ENCODE measurements at regions not wholly inside any gene's neighbourhood (a gene's known extent, or its start where the extent isn't known, plus 50 kb on each side); places are given as distances from the start of the nearest gene placed in this dataset.
"Not testable (repeated sequence)": the region's sequence is repeated elsewhere in the genome, so short reads cannot be mapped to it uniquely, and the experiment has no call there.

- no peak for DNase-seq
These were observed 1120.0 kb upstream of the CDH10 start for GRCh38 chr5:25764733-25765132.

DNA sequence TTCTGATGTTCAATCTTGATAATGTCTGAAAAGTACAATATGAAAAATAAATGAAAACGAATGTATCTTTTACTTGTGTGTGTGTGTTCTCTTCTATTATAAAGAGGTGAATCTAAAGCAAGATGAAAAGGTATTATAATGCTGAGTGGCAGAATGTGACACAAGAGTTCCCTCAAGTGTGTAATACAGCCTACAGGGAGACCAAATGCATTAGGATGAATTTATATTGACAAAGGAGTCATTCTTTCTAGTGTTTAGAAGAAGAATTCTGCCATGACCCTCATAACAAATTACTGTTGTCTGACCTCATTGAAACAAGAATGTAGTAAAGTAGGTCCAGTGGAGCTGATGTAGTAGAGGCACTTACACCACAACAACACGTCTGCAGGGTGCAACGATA lies 1119.0 kb upstream of the CDH10 start:
- no peak for DNase-seq

DNA sequence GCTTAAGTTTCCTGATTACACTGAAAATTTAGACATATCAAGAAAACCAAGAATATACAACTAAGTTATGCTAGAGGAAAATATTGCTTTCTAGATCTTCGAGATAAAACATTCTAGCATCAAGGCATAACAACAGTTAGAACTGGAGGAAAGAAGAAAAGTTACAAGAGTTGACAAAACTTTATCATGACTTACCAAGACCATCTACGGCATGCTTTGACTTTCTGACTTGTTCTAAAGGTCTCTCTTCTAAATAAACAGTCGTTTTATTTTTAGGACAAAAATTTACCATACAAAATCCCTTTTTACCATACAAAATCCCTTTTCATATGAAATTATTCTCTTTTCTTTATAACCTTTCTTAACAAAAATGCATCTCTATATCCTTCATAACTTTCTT lies 1110.1 kb upstream of the CDH10 start:
- DNase-seq: no peak

- no peak for DNase-seq
These were observed 1100.1 kb upstream of the CDH10 start for GRCh38 chr5:25744908-25745307.

GRCh38 chr5:25716680-25717079 lies 1071.9 kb upstream of the CDH10 start:
- no peak for DNase-seq

DNA sequence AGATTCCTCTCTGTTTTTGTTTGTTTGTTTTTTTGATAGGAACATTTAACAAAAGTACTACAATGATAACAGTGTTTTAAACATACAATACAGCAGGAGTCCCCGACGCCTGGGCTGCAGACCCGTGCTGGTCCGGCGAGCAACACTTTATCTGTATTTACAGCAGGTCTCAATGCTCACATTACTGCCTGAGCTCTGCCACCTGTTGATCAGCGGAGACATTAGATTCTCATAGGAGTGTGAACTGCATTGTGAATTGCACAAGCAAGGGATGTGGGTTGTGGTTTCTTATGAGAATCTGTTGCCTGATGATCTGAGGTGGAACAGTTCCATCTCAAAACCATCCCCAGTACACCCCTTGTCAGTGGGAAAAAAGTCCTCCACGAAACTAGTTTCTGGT lies 1068.5 kb upstream of the CDH10 start:
- DNase-seq: no peak

DNA sequence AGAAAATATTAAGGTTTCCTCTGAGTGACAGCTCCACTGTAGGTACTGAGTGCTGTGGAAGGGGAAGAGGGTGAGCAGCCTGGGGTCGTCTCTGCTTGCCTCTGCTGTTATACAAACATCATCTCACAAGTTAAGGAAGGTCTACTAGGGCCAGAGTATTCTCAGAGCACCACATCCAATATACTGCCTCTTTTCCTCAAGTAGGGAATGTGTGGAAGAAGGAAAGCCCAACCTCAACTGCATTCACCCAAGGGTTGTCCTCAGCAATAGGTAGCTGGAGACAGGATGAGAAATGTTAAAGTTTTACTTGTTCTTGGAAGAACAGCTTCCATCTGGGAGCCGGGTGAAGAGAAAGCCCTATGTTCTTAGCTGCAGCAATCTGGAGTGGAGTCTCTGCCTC lies 1062.3 kb upstream of the CDH10 start:
- DNase-seq: no peak

DNA sequence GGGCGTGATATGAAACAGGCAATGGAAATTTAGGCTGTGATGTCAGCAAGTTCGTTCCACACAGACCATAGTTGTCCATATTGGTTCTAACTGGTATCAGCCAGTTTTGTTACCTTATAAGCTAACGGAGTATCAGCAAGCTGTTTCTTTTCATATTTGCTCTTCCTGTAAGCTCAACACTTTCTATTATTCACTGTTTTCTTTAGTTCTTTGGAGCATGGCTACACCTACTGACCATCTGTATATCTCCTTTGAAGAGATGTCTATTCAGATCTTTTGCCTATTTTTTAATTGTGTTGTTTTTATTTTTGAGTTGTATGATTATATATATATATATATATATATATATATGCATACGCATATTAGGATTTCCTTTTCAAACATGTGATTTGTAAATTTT lies 1057.2 kb upstream of the CDH10 start:
- no peak for DNase-seq

DNA sequence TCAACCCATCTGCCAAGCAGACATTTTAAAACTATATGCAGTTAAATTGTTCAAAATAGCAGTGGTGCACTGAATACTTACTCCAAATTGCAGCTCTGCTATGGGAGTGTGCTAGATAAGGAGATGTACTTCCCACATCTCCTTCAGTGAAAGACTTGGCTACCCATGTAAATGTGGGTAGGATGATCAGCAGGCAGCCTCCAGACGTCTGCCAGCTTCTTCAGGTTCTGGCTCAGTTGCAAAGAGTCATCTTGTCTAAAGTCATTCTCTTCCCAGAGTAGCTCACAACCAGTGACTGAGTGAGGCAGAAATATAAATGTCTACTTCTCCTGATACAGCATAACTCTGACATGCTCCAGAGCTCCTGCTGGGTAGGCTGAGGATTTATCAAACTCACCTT lies 1050.0 kb upstream of the CDH10 start:
- no peak for DNase-seq

DNA sequence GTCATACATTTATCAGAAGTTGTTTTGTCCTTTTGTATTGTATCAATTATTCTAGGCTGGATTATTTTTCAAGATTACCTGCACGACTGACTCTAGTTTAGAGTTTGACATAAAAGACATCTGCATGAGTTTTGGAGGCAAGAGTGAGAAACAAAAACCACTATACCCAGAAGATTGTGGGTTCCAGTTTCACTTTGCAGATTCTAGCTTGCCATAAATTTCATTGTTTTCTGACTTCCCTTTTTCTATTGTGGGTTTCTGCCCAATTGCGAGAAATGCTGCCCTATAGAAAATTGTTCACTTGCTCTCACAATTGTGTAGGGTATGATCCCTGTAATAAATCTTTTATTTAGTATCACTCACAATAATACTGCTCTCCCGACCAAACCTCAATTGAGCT lies 1043.4 kb upstream of the CDH10 start:
- no peak for DNase-seq

GRCh38 chr5:25669645-25670401 lies 1025.0 kb upstream of the CDH10 start:
- DNase-seq: no peak

DNA sequence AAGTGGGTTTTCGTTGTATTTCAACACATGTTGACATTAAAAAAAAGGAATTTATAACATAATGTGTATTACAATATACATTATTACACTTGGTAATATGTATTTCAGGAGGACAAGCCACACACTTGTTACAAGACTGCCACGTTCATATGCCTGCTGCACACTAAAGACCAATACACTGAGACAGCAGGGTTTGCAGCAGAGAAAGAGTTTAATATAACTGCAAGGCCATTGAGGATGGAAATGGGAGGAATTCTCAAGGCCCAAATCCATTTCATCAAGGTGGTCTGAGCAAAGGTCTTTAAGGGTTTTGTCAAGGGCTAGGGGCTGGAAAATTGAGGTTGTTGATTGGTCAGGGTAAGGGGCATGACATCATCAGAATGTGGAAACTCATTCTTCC lies 1017.8 kb upstream of the CDH10 start:
- DNase-seq: no peak

DNA sequence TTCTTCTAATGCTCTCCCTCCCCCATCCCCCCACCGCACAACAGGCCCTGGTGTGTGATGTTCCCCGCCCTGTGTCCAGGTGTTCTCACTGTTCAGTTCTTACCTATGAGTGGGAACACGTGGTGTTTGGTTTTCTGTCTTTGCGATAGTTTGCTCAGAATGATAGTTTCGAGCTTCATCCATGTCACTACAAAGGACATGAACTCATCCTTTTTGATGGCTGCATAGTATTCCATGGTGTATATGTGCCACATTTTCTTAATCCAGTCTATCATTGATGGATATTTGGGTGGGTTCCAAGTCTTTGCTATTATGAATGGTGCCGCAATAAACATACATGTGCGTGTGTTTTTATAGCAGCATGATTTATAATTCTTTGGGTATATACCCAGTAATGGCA lies 1005.5 kb upstream of the CDH10 start:
- not testable (repeated sequence) for DNase-seq

GRCh38 chr5:25649628-25650265 lies 1005.0 kb upstream of the CDH10 start:
- no peak for DNase-seq

DNA sequence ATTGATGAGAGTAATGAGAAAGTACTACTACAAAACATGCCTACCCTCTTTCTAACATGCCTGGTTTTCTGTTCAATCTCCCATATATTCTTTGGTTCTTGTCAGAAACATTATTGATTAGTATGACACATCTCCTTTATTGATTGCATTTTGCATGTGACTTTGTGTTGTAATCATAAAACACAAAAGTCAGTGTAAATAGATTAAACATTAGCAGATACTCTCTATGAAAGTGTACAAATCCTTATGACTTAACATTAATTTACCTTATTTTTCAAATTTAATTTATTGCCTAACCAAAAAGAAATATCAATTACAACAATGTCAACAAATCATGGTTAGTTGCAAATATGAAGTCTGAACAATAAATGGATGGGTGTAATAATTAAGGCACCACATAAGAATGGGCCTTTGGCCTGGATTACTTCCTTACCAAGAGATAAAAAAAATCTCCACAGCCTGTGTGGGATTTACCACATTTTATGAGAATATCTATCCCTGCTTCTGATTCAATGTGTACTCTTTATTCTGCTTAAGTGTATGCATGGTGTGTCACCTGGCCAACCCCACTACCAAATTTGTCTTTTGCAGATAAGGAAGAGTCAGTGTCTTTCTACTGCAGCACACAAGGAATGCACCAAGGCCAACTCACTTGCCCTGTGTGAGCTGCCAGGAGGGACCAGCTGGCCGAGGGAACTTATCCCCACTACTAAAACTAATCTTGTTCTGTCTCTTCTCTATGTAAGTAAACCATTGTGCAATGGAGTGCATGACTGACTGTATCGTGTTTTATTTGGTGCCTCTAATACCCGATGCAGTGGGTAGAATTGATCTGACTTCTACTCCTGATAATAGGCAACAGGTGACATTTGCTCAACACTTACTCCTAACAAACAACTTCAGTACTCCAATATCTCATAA lies 1001.9 kb upstream of the CDH10 start:
- no peak for DNase-seq

DNA sequence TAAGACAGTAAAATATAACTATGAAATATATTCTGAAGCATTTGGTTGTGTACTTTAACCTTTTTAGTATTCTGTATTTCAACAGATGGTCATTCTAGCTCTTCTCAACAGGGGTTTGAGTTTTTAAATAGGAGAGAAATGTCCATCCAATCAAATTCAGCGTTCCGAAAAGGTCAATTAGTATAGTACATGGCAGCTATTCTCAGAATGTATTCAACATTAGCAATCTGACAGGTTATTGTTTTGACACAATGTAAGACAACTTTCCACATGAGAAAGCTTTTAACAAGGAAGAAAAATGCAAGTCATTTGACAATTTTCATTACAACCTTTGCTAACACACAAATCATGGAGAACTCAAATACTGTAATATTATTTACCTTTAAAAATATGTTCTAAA lies 996.3 kb upstream of the CDH10 start:
- no peak for DNase-seq

- DNase-seq: no peak
These were observed 974.5 kb upstream of the CDH10 start for GRCh38 chr5:25619273-25619672.

DNA sequence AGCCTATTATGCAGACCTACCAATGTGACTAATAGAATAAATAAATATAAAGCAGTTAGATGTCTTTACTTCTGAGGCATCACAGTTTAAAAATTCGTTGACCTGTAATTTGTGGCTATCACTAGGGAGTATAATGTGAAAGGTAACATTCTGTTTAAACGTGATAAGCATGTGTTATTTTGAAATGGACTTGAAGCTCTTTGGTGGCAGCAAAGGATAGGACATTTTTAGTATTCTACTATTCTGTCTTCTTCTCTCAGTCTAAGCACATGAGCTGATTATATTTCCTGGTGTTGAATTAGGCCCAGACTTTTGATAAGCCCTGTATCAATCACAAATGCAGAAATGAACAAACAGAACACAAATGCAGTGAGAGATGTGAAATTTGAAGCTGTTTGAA lies 974.0 kb upstream of the CDH10 start:
- DNase-seq: no peak

DNA sequence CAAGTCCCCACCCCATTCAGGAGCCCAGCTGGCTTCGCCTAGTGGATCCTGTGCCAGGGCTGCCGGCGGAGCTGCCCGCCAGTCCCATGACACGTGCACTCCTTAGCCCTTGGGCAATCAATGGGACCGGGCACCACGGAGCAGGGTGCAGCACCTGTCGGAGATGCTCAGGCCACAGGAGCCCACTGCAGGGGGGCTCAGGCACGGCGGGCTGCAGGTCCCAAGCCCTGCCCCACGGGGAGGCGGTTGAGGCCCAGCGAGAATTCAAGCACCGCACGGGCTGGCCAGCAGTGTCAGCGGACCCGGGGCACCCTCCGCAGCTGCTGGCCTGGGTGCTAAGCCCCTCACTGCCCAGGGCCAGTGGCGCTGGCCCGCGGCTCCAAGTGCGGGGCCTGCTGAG lies 969.7 kb upstream of the CDH10 start:
- DNase-seq: no peak

- DNase-seq: no peak
These were observed 959.9 kb upstream of the CDH10 start for GRCh38 chr5:25604681-25605080.

GRCh38 chr5:25579111-25579510 lies 934.3 kb upstream of the CDH10 start:
- DNase-seq: peak in 1 of 56 donors; percentile 2

DNA sequence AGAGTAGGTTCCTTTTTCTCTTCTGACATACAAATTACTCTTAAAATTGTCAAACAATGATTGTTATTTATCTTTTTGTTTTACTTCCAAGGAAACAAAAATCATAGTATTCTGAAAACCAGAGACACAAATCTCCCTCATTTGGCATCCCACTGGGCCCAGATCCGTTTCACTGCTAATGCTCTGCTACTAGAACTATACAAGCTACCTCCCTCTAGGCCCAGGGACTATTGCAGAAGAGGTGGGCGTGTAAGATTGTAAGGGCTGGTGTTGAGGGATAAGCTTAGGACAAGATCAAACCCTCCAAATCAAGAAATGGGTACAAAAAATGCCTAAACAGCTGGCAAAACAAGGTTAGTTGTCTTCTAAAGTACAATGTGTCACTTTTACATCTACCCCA lies 928.9 kb upstream of the CDH10 start:
- DNase-seq: no peak

All from nucleus accumbens (tissue), 56 donors.